Duodenal mucosa (tissue), 2 donors: ENCODE measurements at regions not wholly inside any gene's neighbourhood (a gene's known extent, or its start where the extent isn't known, plus 50 kb on each side); places are given as distances from the start of the nearest gene placed in this dataset.

Experiments used
- H3K27ac ChIP-seq: one replicate; pipeline ENCODE4 v1.7.0; 2013; ENCODE audit warnings: low read depth, low read length
- H3K27me3 ChIP-seq, 2 donors: one replicate each; pipeline ENCODE4 v1.7.0; 2013; ENCODE audit warnings: low read length in 2 of 2, control low read depth in 1 of 2; ENCODE audit not compliant: insufficient read depth in 2 of 2, control insufficient read depth in 1 of 2
- H3K36me3 ChIP-seq, 2 donors: one replicate each; pipeline ENCODE4 v1.7.0; 2013; ENCODE audit warnings: low read length in 2 of 2, control low read depth in 1 of 2; ENCODE audit not compliant: insufficient read depth in 2 of 2, control insufficient read depth in 1 of 2
- H3K4me1 ChIP-seq, 2 donors: one replicate each; pipeline ENCODE4 v1.7.0; 2013; ENCODE audit warnings: low read length in 2 of 2, control low read depth in 1 of 2; ENCODE audit not compliant: insufficient read depth in 2 of 2, control insufficient read depth in 1 of 2
- H3K4me3 ChIP-seq, 2 donors: one replicate each; pipeline ENCODE4 v1.7.0; 2013; ENCODE audit warnings: low read length in 2 of 2, low read depth in 1 of 2
- H3K9ac ChIP-seq, 2 donors: one replicate each; pipeline ENCODE4 v1.7.0; 2013; ENCODE audit warnings: low read length in 2 of 2, low read depth in 1 of 2
- H3K9me3 ChIP-seq, 2 donors: one replicate each; pipeline ENCODE4 v1.7.0; 2013; ENCODE audit warnings: low read length in 2 of 2, control low read depth in 1 of 2; ENCODE audit not compliant: control insufficient read depth in 1 of 2

GRCh38 chr15:39078026-39078425 is 502.9 kb upstream of the THBS1 start:
- Histone ChIP-seq H3K27me3 (no peaks in the 10 kb centered on the region), H3K36me3 (no peaks in the 10 kb centered on the region), H3K4me3 (no peak overlapping the region), H3K4me1 (no peaks in the 10 kb centered on the region), H3K9me3 (no peaks in the 10 kb centered on the region), H3K27ac (no peak overlapping the region), H3K9ac (no peak overlapping the region)

- H3K36me3 ChIP-seq, result no peaks in the 10 kb centered on the region
- H3K27ac ChIP-seq, result no peak overlapping the region
- H3K4me1 ChIP-seq, result no peaks in the 10 kb centered on the region
- H3K27me3 ChIP-seq, result no peaks in the 10 kb centered on the region
- H3K9me3 ChIP-seq, result no peaks in the 10 kb centered on the region
- no peak overlapping the region for H3K9ac ChIP-seq
- H3K4me3 ChIP-seq, result no peak overlapping the region
These were observed 501.5 kb upstream of the THBS1 start for GRCh38 chr15:39079296-39079847.

GRCh38 chr15:39083213-39083612 is 497.7 kb upstream of the THBS1 start:
- H3K9me3 ChIP-seq, result no peaks in the 10 kb centered on the region
- H3K27me3 ChIP-seq, result no peaks in the 10 kb centered on the region
- no peaks in the 10 kb centered on the region for H3K4me1 ChIP-seq
- H3K4me3 ChIP-seq, result no peak overlapping the region
- no peak overlapping the region for H3K27ac ChIP-seq
- H3K9ac ChIP-seq, result no peak overlapping the region
- no peaks in the 10 kb centered on the region for H3K36me3 ChIP-seq

GRCh38 chr15:39084674-39085530 is 496.0 kb upstream of the THBS1 start:
- Histone ChIP-seq H3K36me3 (no peaks in the 10 kb centered on the region), H3K4me1 (no peaks in the 10 kb centered on the region), H3K9me3 (no peaks in the 10 kb centered on the region), H3K4me3 (no peak overlapping the region), H3K27me3 (no peaks in the 10 kb centered on the region), H3K27ac (no peak overlapping the region), H3K9ac (no peak overlapping the region)

- Histone ChIP-seq H3K36me3 (no peaks in the 10 kb centered on the region), H3K27ac (no peak overlapping the region)
These were observed 494.2 kb upstream of the THBS1 start for GRCh38 chr15:39086641-39087040.

GRCh38 chr15:39088156-39088555 is 492.7 kb upstream of the THBS1 start:
- H3K4me1 ChIP-seq, result no peaks in the 10 kb centered on the region
- H3K4me3 ChIP-seq, result no peak overlapping the region
- no peaks in the 10 kb centered on the region for H3K27me3 ChIP-seq
- H3K9ac ChIP-seq, result no peak overlapping the region
- no peaks in the 10 kb centered on the region for H3K36me3 ChIP-seq
- no peaks in the 10 kb centered on the region for H3K9me3 ChIP-seq
- H3K27ac ChIP-seq, result no peak overlapping the region

More at GRCh38 chr15:39086641-39087040, 494.2 kb upstream of the THBS1 start:
- Histone ChIP-seq H3K9ac (no peak overlapping the region), H3K27me3 (no peaks in the 10 kb centered on the region), H3K9me3 (no peaks in the 10 kb centered on the region), H3K4me3 (no peak overlapping the region), H3K4me1 (no peaks in the 10 kb centered on the region)

GRCh38 chr15:39092354-39092753 is 488.5 kb upstream of the THBS1 start:
- Histone ChIP-seq H3K9ac (no peak overlapping the region), H3K27me3 (no peaks in the 10 kb centered on the region), H3K4me3 (no peak overlapping the region), H3K27ac (no peak overlapping the region), H3K4me1 (no peaks in the 10 kb centered on the region), H3K9me3 (no peaks in the 10 kb centered on the region), H3K36me3 (no peaks in the 10 kb centered on the region)

GRCh38 chr15:39092761-39093160 is 488.1 kb upstream of the THBS1 start:
- Histone ChIP-seq H3K9ac (no peak overlapping the region), H3K9me3 (no peaks in the 10 kb centered on the region), H3K27ac (no peak overlapping the region), H3K4me3 (no peak overlapping the region), H3K36me3 (no peaks in the 10 kb centered on the region), H3K4me1 (no peaks in the 10 kb centered on the region), H3K27me3 (no peaks in the 10 kb centered on the region)

GRCh38 chr15:39094116-39094515 is 486.8 kb upstream of the THBS1 start:
- H3K4me1 ChIP-seq, result no peaks in the 10 kb centered on the region
- no peak overlapping the region for H3K9ac ChIP-seq
- H3K9me3 ChIP-seq, result no peaks in the 10 kb centered on the region
- H3K36me3 ChIP-seq, result no peaks in the 10 kb centered on the region
- no peaks in the 10 kb centered on the region for H3K27me3 ChIP-seq
- no peak overlapping the region for H3K4me3 ChIP-seq
- no peak overlapping the region for H3K27ac ChIP-seq

GRCh38 chr15:39095218-39095879 is 485.5 kb upstream of the THBS1 start:
- H3K4me3 ChIP-seq, result no peak overlapping the region
- no peaks in the 10 kb centered on the region for H3K36me3 ChIP-seq
- H3K9ac ChIP-seq, result no peak overlapping the region
- H3K9me3 ChIP-seq, result no peaks in the 10 kb centered on the region
- no peaks in the 10 kb centered on the region for H3K4me1 ChIP-seq
- H3K27ac ChIP-seq, result no peak overlapping the region
- no peaks in the 10 kb centered on the region for H3K27me3 ChIP-seq
